Activated naive CD4-positive, alpha-beta T cell treated with anti-CD3 and anti-CD28 coated beads, Interleukin-2, amount 50 U/mL, for 24 hours (primary cell): ENCODE measurements at regions not wholly inside any gene's neighbourhood (a gene's known extent, or its start where the extent isn't known, plus 50 kb on each side); places are given as distances from the start of the nearest gene placed in this dataset.

Experiments
- H3K27ac Mint-ChIP-seq: one replicate; pipeline ENCODE4 v1.8.0; 2021; ENCODE audit warnings: mild to moderate bottlenecking, mixed read lengths
- H3K27me3 Mint-ChIP-seq: one replicate; pipeline ENCODE4 v1.8.0; 2021; ENCODE audit warnings: mixed read lengths
- H3K36me3 Mint-ChIP-seq: one replicate; pipeline ENCODE4 v1.8.0; 2021; ENCODE audit warnings: mixed read lengths
- H3K4me1 Mint-ChIP-seq: one replicate; pipeline ENCODE4 v1.8.0; 2021; ENCODE audit warnings: mixed read lengths
- H3K4me3 Mint-ChIP-seq: one replicate; pipeline ENCODE4 v1.8.0; 2021; ENCODE audit warnings: mild to moderate bottlenecking, mixed read lengths
- H3K9me3 Mint-ChIP-seq: one replicate; pipeline ENCODE4 v1.8.0; 2021; ENCODE audit warnings: mixed read lengths

GRCh38 chr2:16284941-16285625 is 344.7 kb downstream of the MYCN start:
- H3K4me3 Mint-ChIP-seq, result no peak overlapping the region
- H3K9me3 Mint-ChIP-seq, result no peaks in the 10 kb centered on the region
- H3K36me3 Mint-ChIP-seq, result no peaks in the 10 kb centered on the region
- no peaks in the 10 kb centered on the region for H3K4me1 Mint-ChIP-seq
- H3K27me3 Mint-ChIP-seq, result no peaks in the 10 kb centered on the region
- no peak overlapping the region for H3K27ac Mint-ChIP-seq

- H3K27me3 Mint-ChIP-seq, result no peaks in the 10 kb centered on the region
- no peaks in the 10 kb centered on the region for H3K9me3 Mint-ChIP-seq
- H3K27ac Mint-ChIP-seq, result no peak overlapping the region
- no peaks in the 10 kb centered on the region for H3K36me3 Mint-ChIP-seq
- H3K4me3 Mint-ChIP-seq, result no peak overlapping the region
- no peaks in the 10 kb centered on the region for H3K4me1 Mint-ChIP-seq
These were observed 342.9 kb downstream of the MYCN start for GRCh38 chr2:16283071-16283850.

GRCh38 chr2:16282511-16282910 is 342.2 kb downstream of the MYCN start:
- Mint-ChIP-seq H3K4me3 (no peak overlapping the region), H3K4me1 (no peaks in the 10 kb centered on the region), H3K36me3 (no peaks in the 10 kb centered on the region), H3K27me3 (no peaks in the 10 kb centered on the region), H3K27ac (no peak overlapping the region), H3K9me3 (no peaks in the 10 kb centered on the region)

GRCh38 chr2:16281451-16282335 is 341.3 kb downstream of the MYCN start:
- H3K36me3 Mint-ChIP-seq, result no peaks in the 10 kb centered on the region
- H3K4me1 Mint-ChIP-seq, result no peaks in the 10 kb centered on the region
- H3K27me3 Mint-ChIP-seq, result peaks cover 1% of the 10 kb centered on the region
- H3K9me3 Mint-ChIP-seq, result no peaks in the 10 kb centered on the region
- no peak overlapping the region for H3K27ac Mint-ChIP-seq
- no peak overlapping the region for H3K4me3 Mint-ChIP-seq

GRCh38 chr2:16280081-16280480 is 339.7 kb downstream of the MYCN start:
- Mint-ChIP-seq H3K27me3 (peaks cover 1% of the 10 kb centered on the region), H3K27ac (no peak overlapping the region), H3K4me3 (no peak overlapping the region), H3K4me1 (no peaks in the 10 kb centered on the region), H3K9me3 (no peaks in the 10 kb centered on the region), H3K36me3 (no peaks in the 10 kb centered on the region)

DNA sequence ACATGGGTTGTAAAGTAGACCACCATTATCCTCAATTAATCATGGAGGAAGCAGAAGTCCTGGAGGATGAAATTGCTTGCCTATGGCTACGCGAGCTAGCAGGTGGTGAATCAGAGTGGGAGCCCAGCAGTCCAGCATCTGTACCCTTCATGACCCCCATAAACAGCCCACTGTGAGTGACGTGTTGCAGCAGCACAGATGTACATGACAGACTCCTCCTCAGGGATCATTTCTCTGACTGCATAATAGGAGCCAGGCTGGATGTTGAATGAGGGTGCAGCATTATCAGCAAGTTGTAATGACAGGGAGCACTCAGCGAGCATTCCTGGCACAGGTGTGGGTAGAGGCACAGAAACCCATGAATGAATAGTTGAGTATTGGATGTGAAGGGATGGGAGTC is 339.3 kb downstream of the MYCN start:
- Mint-ChIP-seq H3K4me3 (no peak overlapping the region), H3K4me1 (no peaks in the 10 kb centered on the region), H3K27me3 (peaks cover 1% of the 10 kb centered on the region), H3K9me3 (no peaks in the 10 kb centered on the region), H3K36me3 (no peaks in the 10 kb centered on the region), H3K27ac (no peak overlapping the region)

GRCh38 chr2:16279201-16279570 is 338.8 kb downstream of the MYCN start:
- Mint-ChIP-seq H3K9me3 (no peaks in the 10 kb centered on the region), H3K27ac (no peak overlapping the region), H3K27me3 (peaks cover 1% of the 10 kb centered on the region), H3K4me1 (no peaks in the 10 kb centered on the region), H3K36me3 (no peaks in the 10 kb centered on the region), H3K4me3 (no peak overlapping the region)

DNA sequence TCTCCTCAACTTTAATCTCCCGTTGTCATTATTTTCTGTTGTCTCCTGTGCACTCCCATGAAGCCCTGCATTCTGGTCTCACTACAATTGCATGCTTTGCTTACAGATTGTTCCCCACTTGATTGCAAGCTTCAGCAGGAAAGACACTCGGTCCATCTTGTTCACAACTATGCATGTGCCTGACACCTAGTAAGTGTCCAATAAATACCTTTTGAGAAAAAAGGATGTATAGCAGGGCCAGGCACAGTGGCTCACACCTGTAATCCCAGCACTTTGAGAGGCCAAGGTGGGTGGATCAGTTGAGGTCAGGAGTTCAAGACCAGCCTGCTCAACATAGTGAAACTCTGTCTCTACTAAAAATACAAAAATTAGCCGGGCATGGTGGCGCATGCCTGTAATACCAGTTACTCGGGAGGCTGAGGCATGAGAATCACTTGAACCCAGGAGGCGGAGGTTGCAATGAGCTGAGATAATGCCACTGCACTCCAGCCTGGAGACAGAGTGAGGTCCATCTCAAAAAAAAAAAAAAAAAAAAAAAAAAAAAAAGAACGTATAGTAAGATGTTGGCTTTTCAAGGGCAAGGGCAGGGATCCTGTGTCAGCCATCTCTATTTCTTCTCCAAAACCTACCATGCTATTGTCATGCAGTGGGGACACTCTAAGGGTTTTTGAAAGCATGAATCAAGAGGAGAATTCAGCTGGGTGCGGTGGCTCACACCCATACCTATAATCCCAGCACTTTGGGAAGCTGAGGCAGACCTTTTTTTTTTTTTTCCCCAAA is 338.3 kb downstream of the MYCN start:
- H3K36me3 Mint-ChIP-seq, result no peaks in the 10 kb centered on the region
- H3K9me3 Mint-ChIP-seq, result no peaks in the 10 kb centered on the region
- H3K4me3 Mint-ChIP-seq, result no peak overlapping the region
- no peaks in the 10 kb centered on the region for H3K4me1 Mint-ChIP-seq
- H3K27me3 Mint-ChIP-seq, result peaks cover 1% of the 10 kb centered on the region
- H3K27ac Mint-ChIP-seq, result no peak overlapping the region

DNA sequence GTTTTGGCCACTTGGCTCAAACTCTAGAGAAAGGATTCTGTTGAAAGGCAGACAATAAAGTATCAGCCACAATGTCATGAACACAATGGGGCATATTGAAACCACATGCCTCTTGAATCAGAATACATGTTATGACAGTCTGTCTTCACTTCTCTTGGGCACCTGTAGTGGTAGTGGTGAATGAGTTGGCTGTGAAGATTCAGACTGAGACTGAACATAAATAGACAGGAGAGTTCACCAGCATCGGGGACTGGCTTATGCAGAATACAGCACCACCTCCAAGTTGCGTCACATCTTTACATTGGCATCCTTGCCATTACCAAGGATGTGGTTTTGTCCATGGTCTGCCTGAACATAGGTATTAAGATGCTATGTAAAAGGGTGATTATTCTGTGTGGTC is 336.8 kb downstream of the MYCN start:
- H3K27me3 Mint-ChIP-seq, result peaks cover 2% of the 10 kb centered on the region
- H3K4me1 Mint-ChIP-seq, result no peaks in the 10 kb centered on the region
- no peak overlapping the region for H3K27ac Mint-ChIP-seq
- H3K9me3 Mint-ChIP-seq, result no peaks in the 10 kb centered on the region
- H3K36me3 Mint-ChIP-seq, result no peaks in the 10 kb centered on the region
- H3K4me3 Mint-ChIP-seq, result no peak overlapping the region

DNA sequence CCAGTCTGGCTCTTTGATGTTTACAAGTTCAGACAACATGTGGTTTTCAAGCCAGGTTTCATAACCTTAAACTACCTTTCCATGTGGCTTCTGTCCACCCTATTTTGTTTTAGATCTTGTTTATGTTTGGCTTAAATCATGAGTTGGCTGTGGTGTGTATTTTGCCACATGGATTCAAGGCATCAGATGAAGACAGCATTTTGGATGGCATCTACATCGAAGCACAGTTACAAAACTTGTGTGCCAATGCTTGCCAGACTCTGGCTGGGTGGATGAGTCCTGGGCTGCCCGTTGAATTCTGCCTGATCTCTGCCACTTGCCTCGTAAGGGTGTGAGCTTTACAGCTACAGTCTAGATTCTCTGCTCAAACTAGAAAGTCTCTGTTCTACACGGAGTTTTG is 335.3 kb downstream of the MYCN start:
- Mint-ChIP-seq H3K9me3 (no peaks in the 10 kb centered on the region), H3K36me3 (no peaks in the 10 kb centered on the region), H3K4me3 (no peak overlapping the region), H3K27me3 (peaks cover 2% of the 10 kb centered on the region), H3K27ac (no peak overlapping the region), H3K4me1 (no peaks in the 10 kb centered on the region)

DNA sequence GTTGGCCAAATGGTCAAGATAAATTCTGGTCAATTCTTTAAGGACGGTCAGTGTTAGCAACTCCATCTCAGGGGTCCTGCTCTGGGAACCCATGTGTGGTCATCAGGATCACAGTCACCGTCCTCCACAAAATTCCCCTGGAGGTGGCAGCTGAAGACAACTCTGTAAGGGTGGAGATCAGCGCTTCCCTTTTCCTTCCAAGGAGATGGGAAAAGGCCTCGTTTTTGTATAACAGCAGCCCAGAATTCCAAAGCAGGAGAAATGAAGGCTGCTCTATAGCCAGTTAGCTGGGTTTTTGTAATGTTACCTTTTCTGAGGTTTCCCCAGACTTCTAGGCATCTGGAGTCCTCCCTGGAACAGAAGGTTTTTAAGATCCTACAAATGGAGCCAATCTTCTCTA is 334.8 kb downstream of the MYCN start:
- no peak overlapping the region for H3K4me3 Mint-ChIP-seq

DNA sequence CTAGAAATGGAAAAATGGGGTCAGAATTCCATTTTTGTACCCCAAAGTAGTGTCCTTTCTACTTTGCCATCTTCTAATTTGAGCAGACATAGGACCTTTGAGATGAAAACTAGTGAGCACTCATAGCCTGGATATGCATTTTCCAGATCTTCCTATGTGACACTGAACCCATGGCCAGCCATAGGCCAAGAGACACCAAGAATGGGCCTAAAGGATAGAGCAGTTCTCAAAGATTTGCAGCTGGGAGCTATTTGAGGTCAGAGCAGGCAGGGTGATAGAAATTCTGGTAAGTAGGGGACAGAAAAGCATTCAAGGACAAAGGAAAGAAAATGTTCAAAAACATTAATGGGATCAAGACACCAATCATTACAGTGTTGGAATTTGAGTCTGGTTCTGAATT is 332.8 kb downstream of the MYCN start:
- Mint-ChIP-seq H3K27me3 (peaks cover 2% of the 10 kb centered on the region), H3K27ac (no peak overlapping the region), H3K9me3 (no peaks in the 10 kb centered on the region), H3K4me1 (no peaks in the 10 kb centered on the region), H3K36me3 (no peaks in the 10 kb centered on the region), H3K4me3 (no peak overlapping the region)

More for the DNA sequence above, 334.8 kb downstream of the MYCN start:
- Mint-ChIP-seq H3K36me3 (no peaks in the 10 kb centered on the region), H3K9me3 (no peaks in the 10 kb centered on the region), H3K27ac (no peak overlapping the region), H3K27me3 (peaks cover 2% of the 10 kb centered on the region), H3K4me1 (no peaks in the 10 kb centered on the region)

- no peak overlapping the region for H3K4me3 Mint-ChIP-seq
- H3K27me3 Mint-ChIP-seq, result peaks cover 2% of the 10 kb centered on the region
- H3K9me3 Mint-ChIP-seq, result no peaks in the 10 kb centered on the region
- H3K36me3 Mint-ChIP-seq, result no peaks in the 10 kb centered on the region
- H3K27ac Mint-ChIP-seq, result no peak overlapping the region
- H3K4me1 Mint-ChIP-seq, result no peaks in the 10 kb centered on the region
These were observed 331.9 kb downstream of the MYCN start for GRCh38 chr2:16272038-16272788.

DNA sequence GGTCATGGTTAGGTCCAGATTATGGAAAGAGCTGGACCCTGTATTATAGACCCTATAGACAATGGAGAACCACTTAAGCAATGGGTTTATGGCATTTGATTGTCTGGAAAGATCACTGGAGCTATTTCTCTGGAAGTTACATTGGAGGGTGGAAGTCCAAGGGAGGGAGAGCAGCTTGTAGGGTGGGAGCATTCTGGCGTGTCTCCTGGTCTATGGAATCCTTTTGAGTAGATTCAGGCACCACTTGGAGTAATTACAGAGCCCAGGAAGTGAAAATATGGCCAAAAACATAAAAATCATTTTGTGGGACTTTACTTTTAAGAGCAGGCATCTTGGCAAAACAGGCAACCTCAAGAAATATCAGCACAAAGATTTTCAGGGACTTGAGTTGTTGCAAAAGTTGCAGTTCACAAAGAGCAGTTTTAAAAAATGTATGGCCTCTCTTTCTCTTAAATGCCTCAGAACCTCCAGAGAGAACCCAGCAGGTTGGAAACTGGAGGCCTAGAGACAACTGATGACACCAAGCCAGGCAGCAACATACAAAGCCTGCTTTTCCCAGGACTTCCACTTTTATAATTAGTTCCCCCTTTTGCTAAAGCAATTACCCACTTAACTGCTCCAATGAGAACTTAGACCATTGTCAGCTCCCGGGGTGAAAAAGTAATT is 331.0 kb downstream of the MYCN start:
- Mint-ChIP-seq H3K27me3 (peaks cover 1% of the 10 kb centered on the region), H3K36me3 (no peaks in the 10 kb centered on the region), H3K4me3 (no peak overlapping the region), H3K9me3 (no peaks in the 10 kb centered on the region), H3K4me1 (no peaks in the 10 kb centered on the region), H3K27ac (no peak overlapping the region)
